Lower lobe of right lung (tissue), 2 donors: ENCODE measurements at regions not wholly inside any gene's neighbourhood (a gene's known extent, or its start where the extent isn't known, plus 50 kb on each side); places are given as distances from the start of the nearest gene placed in this dataset.

ENCODE experiments used
- ATAC-seq, 2 donors: fragments of 200-7000 bp; cut with Tn5 transposase; one replicate each; pipeline ENCODE4 v1.9.1; 2020 to 2022; ENCODE audit warnings: mild to moderate bottlenecking in 2 of 2, moderate library complexity in 2 of 2
- DNase-seq: peaks from one replicate; pipeline ENCODE4 v3.0.0-alpha.2; 2020
- H3K27ac ChIP-seq: fragments of 200-600 bp; one replicate; pipeline ENCODE4 v1.8.0; 2022
- H3K27me3 ChIP-seq: fragments of 200-600 bp; one replicate; pipeline ENCODE4 v1.8.0; 2022; ENCODE audit warnings: low read depth
- H3K36me3 ChIP-seq: fragments of 200-600 bp; one replicate; pipeline ENCODE4 v1.8.0; 2022; ENCODE audit warnings: mild to moderate bottlenecking
- H3K4me1 ChIP-seq: fragments of 200-600 bp; one replicate; pipeline ENCODE4 v1.8.0; 2022
- H3K4me3 ChIP-seq: fragments of 200-600 bp; one replicate; pipeline ENCODE4 v1.8.0; 2022; ENCODE audit warnings: mild to moderate bottlenecking
- H3K9me3 ChIP-seq: fragments of 200-600 bp; one replicate; pipeline ENCODE4 v1.8.0; 2022
- CTCF ChIP-seq: fragments of 200-600 bp; IDR thresholded peaks from one replicate; pipeline ENCODE4 v1.8.0; 2022; ENCODE audit warnings: antibody characterized with exemption, mild to moderate bottlenecking
- intact Hi-C: fragments of 100-400 bp; cut with DNase I; formaldehyde crosslinking; loops from one replicate; pipeline ENCODE4 v1.11.0; 2022
- donor health status: DM: no; HTN: yes; CAD: no; lungs with severe emphysema.

GRCh38 chr22:34330432-34330831, 410.2 kb upstream of the LARGE1 start:
- no peak for TF ChIP-seq CTCF

GRCh38 chr22:34333285-34333684, 413.0 kb upstream of the LARGE1 start:
- DNase-seq (no peak), ATAC-seq (no peak)
- H3K4me1 ChIP-seq, result no peaks in the 10 kb centered on the region
- intact Hi-C loops, result no loop called here
- no peaks in the 10 kb centered on the region for H3K36me3 ChIP-seq
- no peaks in the 10 kb centered on the region for H3K27me3 ChIP-seq
- H3K27ac ChIP-seq, result no peak overlapping the region
- TF ChIP-seq CTCF, result no peak
- H3K4me3 ChIP-seq, result no peak overlapping the region
- peaks cover 18% of the 10 kb centered on the region for H3K9me3 ChIP-seq

More at GRCh38 chr22:34330432-34330831, 410.2 kb upstream of the LARGE1 start:
- ATAC-seq (no peak), DNase-seq (no peak)
- no peaks in the 10 kb centered on the region for H3K36me3 ChIP-seq
- H3K9me3 ChIP-seq, result peaks cover 13% of the 10 kb centered on the region
- H3K4me1 ChIP-seq, result no peaks in the 10 kb centered on the region
- H3K4me3 ChIP-seq, result no peak overlapping the region
- intact Hi-C loops, result no loop called here
- H3K27ac ChIP-seq, result no peak overlapping the region
- H3K27me3 ChIP-seq, result no peaks in the 10 kb centered on the region

DNA sequence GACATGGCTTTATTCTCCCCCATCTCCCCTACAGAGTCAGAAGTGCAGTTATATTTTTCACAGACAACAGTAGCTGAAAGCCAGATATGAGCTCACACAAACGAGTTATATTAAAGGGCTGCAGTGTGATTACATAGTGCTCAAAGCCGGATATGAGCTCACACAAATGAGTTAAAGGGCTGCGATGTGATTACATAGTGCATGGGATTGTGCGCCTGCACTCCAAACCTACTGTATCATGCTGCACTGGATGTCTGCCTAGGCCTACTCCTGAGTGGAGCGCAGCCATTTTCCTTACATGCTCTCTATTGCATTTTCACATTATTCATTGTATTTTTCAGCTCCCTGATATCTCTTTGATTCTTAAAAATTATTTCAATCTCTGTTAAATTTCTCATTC, 414.6 kb upstream of the LARGE1 start:
- DNase-seq, result no peak
- intact Hi-C loops, result no loop called here
- Histone ChIP-seq H3K27me3 (no peaks in the 10 kb centered on the region), H3K9me3 (peaks cover 18% of the 10 kb centered on the region), H3K4me3 (no peak overlapping the region), H3K27ac (no peak overlapping the region), H3K36me3 (no peaks in the 10 kb centered on the region), H3K4me1 (no peaks in the 10 kb centered on the region)
- no peak for ATAC-seq
- no peak for TF ChIP-seq CTCF

- ATAC-seq (no peak), DNase-seq (no peak)
- no peaks in the 10 kb centered on the region for H3K9me3 ChIP-seq
- no peaks in the 10 kb centered on the region for H3K4me1 ChIP-seq
- H3K4me3 ChIP-seq, result no peak overlapping the region
- no peak for TF ChIP-seq CTCF
- H3K27ac ChIP-seq, result no peak overlapping the region
- no peaks in the 10 kb centered on the region for H3K36me3 ChIP-seq
- intact Hi-C loops, result no loop called here
- no peaks in the 10 kb centered on the region for H3K27me3 ChIP-seq
These were observed 424.4 kb upstream of the LARGE1 start for GRCh38 chr22:34344702-34345101.

GRCh38 chr22:34354071-34354817, 434.0 kb upstream of the LARGE1 start:
- no peak for TF ChIP-seq CTCF
- H3K9me3 ChIP-seq, result no peaks in the 10 kb centered on the region
- H3K27me3 ChIP-seq, result no peaks in the 10 kb centered on the region
- H3K27ac ChIP-seq, result no peak overlapping the region
- no peak overlapping the region for H3K4me3 ChIP-seq
- ATAC-seq (no peak), DNase-seq (no peak)
- no peaks in the 10 kb centered on the region for H3K36me3 ChIP-seq
- H3K4me1 ChIP-seq, result no peaks in the 10 kb centered on the region
- intact Hi-C loops, result no loop called here
